ENCODE measurements at regions not wholly inside any gene's neighbourhood (a gene's known extent, or its start where the extent isn't known, plus 50 kb on each side); places are given as distances from the start of the nearest gene placed in this dataset.

GRCh38 chr11:104372111-104372510 lies 208.2 kb upstream of the PDGFD start:
- Histone ChIP-seq H2BK15ac (ENCODE audit: low read length) (no peak overlapping the region), H3K79me1 (ENCODE audit: low read depth, low read length) (no peaks in the 10 kb centered on the region), H2AFZ (ENCODE audit: low read length) (no peak overlapping the region), H4K5ac (ENCODE audit: insufficient read length, low read depth, low read length) (no peak overlapping the region), H3K9ac (replicated peaks in 1 of 4; ENCODE audit: extremely low read depth in 1 of 4, low read depth in 3 of 4, low read length in 3 of 4) (no peak overlapping the region), H2BK20ac (ENCODE audit: low read length) (no peak overlapping the region), H3K9me3 (ENCODE audit: insufficient read depth in 2 of 2, low read depth in 1 of 2, low read length in 1 of 2) (no peaks in the 10 kb centered on the region), H4K91ac (replicated peaks; ENCODE audit: insufficient read length, low read length) (no peak overlapping the region), H3K23ac (ENCODE audit: insufficient read length) (no peak overlapping the region), H3K4me2 (ENCODE audit: insufficient read depth in 1 of 2, low read depth in 2 of 2, low read length in 2 of 2) (no peak overlapping the region), H2BK5ac (ENCODE audit: low read depth, low read length) (no peak overlapping the region), H4K8ac (ENCODE audit: extremely low read depth, insufficient read depth, low read length) (no peak overlapping the region), H3K79me2 (ENCODE audit: control insufficient read depth in 1 of 2, insufficient read depth in 2 of 2, low read length in 2 of 2) (no peaks in the 10 kb centered on the region), H3K27ac (ENCODE audit: low read depth, low read length) (no peak overlapping the region), H3K14ac (ENCODE audit: insufficient read length) (no peak overlapping the region), H2AK5ac (ENCODE audit: low read depth, low read length) (no peak overlapping the region), H4K20me1 (replicated peaks in 1 of 2; ENCODE audit: control insufficient read depth in 1 of 2, insufficient read depth in 2 of 2, low read length in 2 of 2) (no peaks in the 10 kb centered on the region), H3K4me1 (replicated peaks in 1 of 4; ENCODE audit: control insufficient read depth in 3 of 4, insufficient read depth in 4 of 4, low read length in 3 of 4) (no peaks in the 10 kb centered on the region), H3K23me2 (ENCODE audit: low read depth, low read length) (no peaks in the 10 kb centered on the region), H3K27me3 (replicated peaks in 1 of 4; ENCODE audit: control insufficient read depth in 3 of 4, extremely low read depth in 1 of 4, insufficient read depth in 3 of 4, low read length in 3 of 4) (no peaks in the 10 kb centered on the region), H3K18ac (ENCODE audit: extremely low read depth, low read length) (no peak overlapping the region), H3K4ac (replicated peaks; ENCODE audit: insufficient read length, low read depth, low read length) (no peak overlapping the region), H3K56ac (replicated peaks; ENCODE audit: insufficient read length, low read depth, low read length) (no peak overlapping the region), H2BK120ac (replicated peaks; ENCODE audit: low read depth, low read length) (no peak overlapping the region), H3K4me3 (ENCODE audit: extremely low read depth in 1 of 4, insufficient read depth in 2 of 4, low read depth in 3 of 4, low read length in 4 of 4) (no peak overlapping the region), H2BK12ac (ENCODE audit: low read depth, low read length) (no peak overlapping the region), H3K36me3 (ENCODE audit: control insufficient read depth in 2 of 4, insufficient read depth in 4 of 4, low read length in 3 of 4) (no peaks in the 10 kb centered on the region)
- WGBS, 2 experiments (ENCODE audit: extremely low coverage in 1 of 2, insufficient coverage in 1 of 2, insufficient read length in 1 of 2, insufficient replicate concordance in 2 of 2, low coverage in 1 of 2, low lambda C conversion rate in 2 of 2, missing lambda C conversion rate in 1 of 2): 98% methylated on average over 3 of the region's 3 CpGs; no CpG with 5 or more reads in 1 of the 2 experiments
- ChIA-PET POLR2A (ENCODE audit: partially characterized antibody) (interaction anchor here (0.6 kb wide), 1 partner anchor 30 kb away, joined by 3 read pairs; no protein-coding TSS in a partner anchor), CTCF (ENCODE audit: partially characterized antibody) (interaction anchor here (0.8 to 1.2 kb wide), 4 partner anchors 9 to 90 kb away, joined by 3 to 4 read pairs (median 3); no protein-coding TSS in a partner anchor)
- no peak for FAIRE-seq
- DNase-seq (ENCODE audit: low read depth in 1 of 2, low spot score in 2 of 2): no peak
- TF ChIP-seq EZH2 (IDR thresholded peaks at IDR 0.05; ENCODE audit: low read depth, low read length, severe bottlenecking) (no peak), SP2 (IDR thresholded peaks at IDR 0.05; ENCODE audit: low read length) (no peak), GTF2F1 (IDR thresholded peaks at IDR 0.05; ENCODE audit: borderline replicate concordance, low read depth, low read length) (no peak), TAF1 (IDR thresholded peaks at IDR 0.05; ENCODE audit: low read depth, low read length) (no peak), RNF2 (IDR thresholded peaks at IDR 0.05; ENCODE audit: borderline replicate concordance, low read depth, low read length, missing control alignments, poor library complexity, severe bottlenecking) (no peak), MAX (IDR thresholded peaks at IDR 0.05) (no peak), USF2 (IDR thresholded peaks at IDR 0.05; ENCODE audit: low read length) (no peak)

Measured in H1 (cell line).